ENCODE measurements at regions not wholly inside any gene's neighbourhood (a gene's known extent, or its start where the extent isn't known, plus 50 kb on each side); places are given as distances from the start of the nearest gene placed in this dataset.
"Not testable (repeated sequence)": the region's sequence is repeated elsewhere in the genome, so short reads cannot be mapped to it uniquely, and the experiment has no call there.

- DNase-seq (ENCODE audit: extremely low read depth, low read depth): no peak
- no peak for TF ChIP-seq CTCF (IDR thresholded peaks at IDR 0.05; ENCODE audit: low read depth, low read length)
Observed at GRCh38 chr4:170697045-170697444, 607.3 kb upstream of the AADAT start.

GRCh38 chr4:170691168-170691567 is 601.4 kb upstream of the AADAT start:
- DNase-seq (ENCODE audit: extremely low read depth, low read depth): no peak
- TF ChIP-seq CTCF (IDR thresholded peaks at IDR 0.05; ENCODE audit: low read depth, low read length): no peak

GRCh38 chr4:170687751-170688150 is 598.0 kb upstream of the AADAT start:
- no peak for TF ChIP-seq CTCF (IDR thresholded peaks at IDR 0.05; ENCODE audit: low read depth, low read length)
- no peak for DNase-seq (ENCODE audit: extremely low read depth, low read depth)

- not testable (repeated sequence) for DNase-seq (ENCODE audit: extremely low read depth, low read depth)
Observed at GRCh38 chr4:170685701-170686100, 595.9 kb upstream of the AADAT start.

GRCh38 chr4:170682558-170683294 is 593.0 kb upstream of the AADAT start:
- no peak for TF ChIP-seq CTCF (IDR thresholded peaks at IDR 0.05; ENCODE audit: low read depth, low read length)
- no peak for DNase-seq (ENCODE audit: extremely low read depth, low read depth)

GRCh38 chr4:170682087-170682486 is 592.3 kb upstream of the AADAT start:
- not testable (repeated sequence) for DNase-seq (ENCODE audit: extremely low read depth, low read depth)

GRCh38 chr4:170675568-170676262 is 586.0 kb upstream of the AADAT start:
- no peak for TF ChIP-seq CTCF (IDR thresholded peaks at IDR 0.05; ENCODE audit: low read depth, low read length)
- no peak for DNase-seq (ENCODE audit: extremely low read depth, low read depth)

- DNase-seq (ENCODE audit: extremely low read depth, low read depth): no peak
- TF ChIP-seq CTCF (IDR thresholded peaks at IDR 0.05; ENCODE audit: low read depth, low read length): no peak
Observed at GRCh38 chr4:170674176-170674575, 584.4 kb upstream of the AADAT start.

Data from AG09319 (cell line).